ENCODE measurements at regions not wholly inside any gene's neighbourhood (a gene's known extent, or its start where the extent isn't known, plus 50 kb on each side); places are given as distances from the start of the nearest gene placed in this dataset.

DNA sequence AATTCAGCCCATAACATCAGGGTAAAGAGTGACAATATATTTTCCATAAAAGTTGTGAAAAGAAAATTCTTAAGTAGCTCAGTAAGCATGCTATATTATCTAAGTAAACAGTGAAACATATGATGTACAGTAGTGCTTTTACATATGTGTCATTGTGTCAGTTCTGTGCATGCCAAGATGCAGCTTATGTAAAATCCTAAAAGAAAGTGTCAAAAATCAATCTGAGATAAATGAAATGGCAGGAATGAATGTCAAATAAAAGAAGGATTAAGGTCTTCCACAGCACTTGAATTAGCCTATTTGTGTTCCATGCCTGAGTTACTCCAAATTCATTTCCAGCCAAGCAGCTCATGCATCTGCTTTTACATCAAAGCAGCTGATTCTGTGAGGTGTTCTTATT lies 452.7 kb upstream of the HS3ST1 start:
- ChIA-PET CTCF (no interaction called here), POLR2A (no interaction called here)
- H3K4me1 ChIP-seq (ENCODE audit: control insufficient read depth, insufficient read depth, low read length) = no peaks in the 10 kb centered on the region
- no peak overlapping the region for H3K27ac ChIP-seq (ENCODE audit: extremely low read depth, low read depth, low read length)
- TF ChIP-seq ZNF211 (tag by site-specific recombination; IDR thresholded peaks at IDR 0.05; ENCODE audit: low read depth) = no peak
- TF ChIP-seq, protein P1, sequence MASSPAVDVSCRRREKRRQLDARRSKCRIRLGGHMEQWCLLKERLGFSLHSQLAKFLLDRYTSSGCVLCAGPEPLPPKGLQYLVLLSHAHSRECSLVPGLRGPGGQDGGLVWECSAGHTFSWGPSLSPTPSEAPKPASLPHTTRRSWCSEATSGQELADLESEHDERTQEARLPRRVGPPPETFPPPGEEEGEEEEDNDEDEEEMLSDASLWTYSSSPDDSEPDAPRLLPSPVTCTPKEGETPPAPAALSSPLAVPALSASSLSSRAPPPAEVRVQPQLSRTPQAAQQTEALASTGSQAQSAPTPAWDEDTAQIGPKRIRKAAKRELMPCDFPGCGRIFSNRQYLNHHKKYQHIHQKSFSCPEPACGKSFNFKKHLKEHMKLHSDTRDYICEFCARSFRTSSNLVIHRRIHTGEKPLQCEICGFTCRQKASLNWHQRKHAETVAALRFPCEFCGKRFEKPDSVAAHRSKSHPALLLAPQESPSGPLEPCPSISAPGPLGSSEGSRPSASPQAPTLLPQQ (tag by site-specific recombination; IDR thresholded peaks at IDR 0.05) = no peak
- TF ChIP-seq, protein P2, sequence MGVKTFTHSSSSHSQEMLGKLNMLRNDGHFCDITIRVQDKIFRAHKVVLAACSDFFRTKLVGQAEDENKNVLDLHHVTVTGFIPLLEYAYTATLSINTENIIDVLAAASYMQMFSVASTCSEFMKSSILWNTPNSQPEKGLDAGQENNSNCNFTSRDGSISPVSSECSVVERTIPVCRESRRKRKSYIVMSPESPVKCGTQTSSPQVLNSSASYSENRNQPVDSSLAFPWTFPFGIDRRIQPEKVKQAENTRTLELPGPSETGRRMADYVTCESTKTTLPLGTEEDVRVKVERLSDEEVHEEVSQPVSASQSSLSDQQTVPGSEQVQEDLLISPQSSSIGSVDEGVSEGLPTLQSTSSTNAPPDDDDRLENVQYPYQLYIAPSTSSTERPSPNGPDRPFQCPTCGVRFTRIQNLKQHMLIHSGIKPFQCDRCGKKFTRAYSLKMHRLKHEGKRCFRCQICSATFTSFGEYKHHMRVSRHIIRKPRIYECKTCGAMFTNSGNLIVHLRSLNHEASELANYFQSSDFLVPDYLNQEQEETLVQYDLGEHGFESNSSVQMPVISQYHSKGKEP (tag by site-specific recombination; IDR thresholded peaks at IDR 0.05) = no peak
- TF ChIP-seq ZNF48 (tag by site-specific recombination; IDR thresholded peaks at IDR 0.05) = no peak
- TF ChIP-seq BCL6B (tag by site-specific recombination; IDR thresholded peaks at IDR 0.05) = no peak
- TF ChIP-seq ZNF184 (tag by site-specific recombination; IDR thresholded peaks at IDR 0.05) = no peak
- TF ChIP-seq WT1 (tag by site-specific recombination; IDR thresholded peaks at IDR 0.05) = no peak
- TF ChIP-seq GLI4 (tag by site-specific recombination; IDR thresholded peaks at IDR 0.05) = no peak
- TF ChIP-seq, protein P3, sequence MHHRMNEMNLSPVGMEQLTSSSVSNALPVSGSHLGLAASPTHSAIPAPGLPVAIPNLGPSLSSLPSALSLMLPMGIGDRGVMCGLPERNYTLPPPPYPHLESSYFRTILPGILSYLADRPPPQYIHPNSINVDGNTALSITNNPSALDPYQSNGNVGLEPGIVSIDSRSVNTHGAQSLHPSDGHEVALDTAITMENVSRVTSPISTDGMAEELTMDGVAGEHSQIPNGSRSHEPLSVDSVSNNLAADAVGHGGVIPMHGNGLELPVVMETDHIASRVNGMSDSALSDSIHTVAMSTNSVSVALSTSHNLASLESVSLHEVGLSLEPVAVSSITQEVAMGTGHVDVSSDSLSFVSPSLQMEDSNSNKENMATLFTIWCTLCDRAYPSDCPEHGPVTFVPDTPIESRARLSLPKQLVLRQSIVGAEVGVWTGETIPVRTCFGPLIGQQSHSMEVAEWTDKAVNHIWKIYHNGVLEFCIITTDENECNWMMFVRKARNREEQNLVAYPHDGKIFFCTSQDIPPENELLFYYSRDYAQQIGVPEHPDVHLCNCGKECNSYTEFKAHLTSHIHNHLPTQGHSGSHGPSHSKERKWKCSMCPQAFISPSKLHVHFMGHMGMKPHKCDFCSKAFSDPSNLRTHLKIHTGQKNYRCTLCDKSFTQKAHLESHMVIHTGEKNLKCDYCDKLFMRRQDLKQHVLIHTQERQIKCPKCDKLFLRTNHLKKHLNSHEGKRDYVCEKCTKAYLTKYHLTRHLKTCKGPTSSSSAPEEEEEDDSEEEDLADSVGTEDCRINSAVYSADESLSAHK (tag by site-specific recombination; IDR thresholded peaks at IDR 0.05) = no peak
- TF ChIP-seq MZF1 (tag by site-specific recombination; IDR thresholded peaks at IDR 0.05; ENCODE audit: borderline replicate concordance) = no peak
- TF ChIP-seq KLF9 (tag by site-specific recombination; IDR thresholded peaks at IDR 0.05; ENCODE audit: low read depth) = no peak
- TF ChIP-seq ZNF341 (tag by site-specific recombination; IDR thresholded peaks at IDR 0.05; ENCODE audit: low read depth) = no peak
- no peaks in the 10 kb centered on the region for H3K36me3 ChIP-seq (ENCODE audit: control insufficient read depth in 2 of 2, insufficient read depth in 1 of 2, low read length in 2 of 2)
- H3K9me3 ChIP-seq (ENCODE audit: control insufficient read depth, insufficient read depth, low read depth, low read length) = no peaks in the 10 kb centered on the region
- H3K4me3 ChIP-seq (ENCODE audit: low read depth, low read length) = no peak overlapping the region

DNA sequence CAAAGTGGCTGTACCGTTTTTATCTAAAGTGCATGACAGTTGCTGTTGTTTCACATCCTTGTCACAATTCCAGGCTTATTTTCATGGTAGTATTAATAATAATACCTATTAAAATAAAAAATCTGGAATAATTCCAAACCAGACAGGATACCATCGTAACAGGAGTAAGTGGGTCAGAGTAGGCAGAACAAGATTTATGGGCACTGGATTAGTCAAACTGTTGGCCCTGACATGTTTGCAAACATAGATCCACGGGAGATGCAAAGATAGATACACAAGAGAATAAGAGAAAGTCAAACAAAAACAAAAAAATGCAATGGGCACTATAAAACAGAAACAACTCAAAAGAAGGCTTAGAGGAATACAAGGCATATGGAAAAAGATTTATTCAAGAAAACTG lies 449.5 kb upstream of the HS3ST1 start:
- Histone ChIP-seq H3K27ac (ENCODE audit: extremely low read depth, low read depth, low read length) (no peak overlapping the region), H3K4me3 (ENCODE audit: low read depth, low read length) (no peak overlapping the region), H3K9me3 (ENCODE audit: control insufficient read depth, insufficient read depth, low read depth, low read length) (no peaks in the 10 kb centered on the region), H3K4me1 (ENCODE audit: control insufficient read depth, insufficient read depth, low read length) (no peaks in the 10 kb centered on the region), H3K36me3 (ENCODE audit: control insufficient read depth in 2 of 2, insufficient read depth in 1 of 2, low read length in 2 of 2) (no peaks in the 10 kb centered on the region)
- ChIA-PET CTCF (no interaction called here), POLR2A (no interaction called here)
- TF ChIP-seq BCL11B (tag by site-specific recombination; IDR thresholded peaks at IDR 0.05; ENCODE audit: low read depth) = no peak
- TF ChIP-seq, protein P4, sequence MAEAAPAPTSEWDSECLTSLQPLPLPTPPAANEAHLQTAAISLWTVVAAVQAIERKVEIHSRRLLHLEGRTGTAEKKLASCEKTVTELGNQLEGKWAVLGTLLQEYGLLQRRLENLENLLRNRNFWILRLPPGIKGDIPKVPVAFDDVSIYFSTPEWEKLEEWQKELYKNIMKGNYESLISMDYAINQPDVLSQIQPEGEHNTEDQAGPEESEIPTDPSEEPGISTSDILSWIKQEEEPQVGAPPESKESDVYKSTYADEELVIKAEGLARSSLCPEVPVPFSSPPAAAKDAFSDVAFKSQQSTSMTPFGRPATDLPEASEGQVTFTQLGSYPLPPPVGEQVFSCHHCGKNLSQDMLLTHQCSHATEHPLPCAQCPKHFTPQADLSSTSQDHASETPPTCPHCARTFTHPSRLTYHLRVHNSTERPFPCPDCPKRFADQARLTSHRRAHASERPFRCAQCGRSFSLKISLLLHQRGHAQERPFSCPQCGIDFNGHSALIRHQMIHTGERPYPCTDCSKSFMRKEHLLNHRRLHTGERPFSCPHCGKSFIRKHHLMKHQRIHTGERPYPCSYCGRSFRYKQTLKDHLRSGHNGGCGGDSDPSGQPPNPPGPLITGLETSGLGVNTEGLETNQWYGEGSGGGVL (tag by site-specific recombination; IDR thresholded peaks at IDR 0.05) = no peak
